ENCODE measurements at regions not wholly inside any gene's neighbourhood (a gene's known extent, or its start where the extent isn't known, plus 50 kb on each side); places are given as distances from the start of the nearest gene placed in this dataset.

DNA sequence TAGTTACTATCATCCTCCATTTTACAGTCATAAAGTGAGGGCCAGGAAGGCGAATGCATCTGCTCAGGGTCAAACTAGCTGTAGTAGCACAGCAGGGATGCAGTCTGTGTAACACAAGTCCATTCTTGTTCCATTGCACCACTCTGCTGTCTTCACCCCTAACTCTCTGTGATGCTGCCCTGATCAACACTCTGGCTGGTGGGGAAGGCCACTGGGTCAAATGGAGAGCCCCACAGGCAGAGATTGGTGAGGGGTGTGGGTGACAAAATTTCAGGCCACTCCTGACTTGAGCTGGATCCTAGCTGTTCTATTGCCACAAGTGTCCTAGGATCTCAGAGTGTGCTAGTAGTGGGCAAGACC is 136.5 kb downstream of the PJA1 start:
- Histone ChIP-seq H3K27ac (ENCODE audit: insufficient read depth, low read length, poor library complexity, severe bottlenecking) (no peak overlapping the region), H3K27me3 (replicated peaks; ENCODE audit: control insufficient read depth, insufficient read depth, low read length, poor library complexity, severe bottlenecking) (no peaks in the 10 kb centered on the region), H3K9me3 (ENCODE audit: control insufficient read depth, low read length) (no peaks in the 10 kb centered on the region), H3K4me1 (ENCODE audit: control insufficient read depth, insufficient read depth, low read length, poor library complexity, severe bottlenecking) (no peaks in the 10 kb centered on the region), H3K4me3 (ENCODE audit: insufficient read depth, low read depth, low read length, poor library complexity, severe bottlenecking) (no peak overlapping the region), H3K36me3 (ENCODE audit: control insufficient read depth, insufficient read depth, low read length) (no peaks in the 10 kb centered on the region)
- DNase-seq: no peak

DNA sequence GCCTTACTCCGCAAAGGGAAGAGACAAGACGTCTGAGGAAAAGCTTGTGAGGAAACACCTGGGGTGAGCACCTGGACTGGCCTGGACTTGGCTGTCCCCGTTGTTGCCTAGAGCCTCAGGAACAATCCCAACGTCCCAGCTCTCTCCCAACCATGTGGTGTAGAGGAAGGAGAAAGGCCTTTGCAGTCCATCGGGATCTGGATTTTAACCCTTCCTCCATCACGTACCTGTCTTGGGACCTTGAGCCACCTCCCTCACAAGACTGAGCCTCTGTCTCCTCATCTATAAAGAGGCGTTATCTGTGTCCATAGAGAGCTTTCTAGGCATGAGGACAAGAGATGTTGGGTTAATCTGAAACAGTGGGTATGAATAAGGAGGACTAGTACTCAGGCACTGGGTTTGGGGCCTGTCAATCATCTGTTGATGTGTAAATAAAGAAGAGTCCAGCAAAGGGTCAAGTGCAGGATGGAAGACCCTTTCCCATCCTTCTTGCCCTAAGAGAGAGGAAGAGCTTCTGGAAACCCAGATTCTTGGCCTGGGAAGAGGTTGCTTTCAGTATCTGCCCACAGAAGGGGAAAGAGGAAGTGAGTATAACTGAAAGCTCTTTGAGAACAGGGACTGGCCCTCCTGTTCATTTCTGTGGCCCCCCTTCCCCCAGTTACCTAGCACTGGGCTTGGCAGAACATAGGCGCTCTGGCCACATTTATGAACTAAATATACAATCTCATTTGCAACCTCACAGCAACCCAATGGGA is 137.1 kb downstream of the PJA1 start:
- Histone ChIP-seq H3K36me3 (ENCODE audit: control insufficient read depth, insufficient read depth, low read length) (no peaks in the 10 kb centered on the region), H3K4me3 (ENCODE audit: insufficient read depth, low read depth, low read length, poor library complexity, severe bottlenecking) (no peak overlapping the region), H3K27ac (ENCODE audit: insufficient read depth, low read length, poor library complexity, severe bottlenecking) (no peak overlapping the region), H3K4me1 (ENCODE audit: control insufficient read depth, insufficient read depth, low read length, poor library complexity, severe bottlenecking) (no peaks in the 10 kb centered on the region), H3K27me3 (replicated peaks; ENCODE audit: control insufficient read depth, insufficient read depth, low read length, poor library complexity, severe bottlenecking) (no peaks in the 10 kb centered on the region), H3K9me3 (ENCODE audit: control insufficient read depth, low read length) (no peaks in the 10 kb centered on the region)
- DNase-seq: no peak

DNA sequence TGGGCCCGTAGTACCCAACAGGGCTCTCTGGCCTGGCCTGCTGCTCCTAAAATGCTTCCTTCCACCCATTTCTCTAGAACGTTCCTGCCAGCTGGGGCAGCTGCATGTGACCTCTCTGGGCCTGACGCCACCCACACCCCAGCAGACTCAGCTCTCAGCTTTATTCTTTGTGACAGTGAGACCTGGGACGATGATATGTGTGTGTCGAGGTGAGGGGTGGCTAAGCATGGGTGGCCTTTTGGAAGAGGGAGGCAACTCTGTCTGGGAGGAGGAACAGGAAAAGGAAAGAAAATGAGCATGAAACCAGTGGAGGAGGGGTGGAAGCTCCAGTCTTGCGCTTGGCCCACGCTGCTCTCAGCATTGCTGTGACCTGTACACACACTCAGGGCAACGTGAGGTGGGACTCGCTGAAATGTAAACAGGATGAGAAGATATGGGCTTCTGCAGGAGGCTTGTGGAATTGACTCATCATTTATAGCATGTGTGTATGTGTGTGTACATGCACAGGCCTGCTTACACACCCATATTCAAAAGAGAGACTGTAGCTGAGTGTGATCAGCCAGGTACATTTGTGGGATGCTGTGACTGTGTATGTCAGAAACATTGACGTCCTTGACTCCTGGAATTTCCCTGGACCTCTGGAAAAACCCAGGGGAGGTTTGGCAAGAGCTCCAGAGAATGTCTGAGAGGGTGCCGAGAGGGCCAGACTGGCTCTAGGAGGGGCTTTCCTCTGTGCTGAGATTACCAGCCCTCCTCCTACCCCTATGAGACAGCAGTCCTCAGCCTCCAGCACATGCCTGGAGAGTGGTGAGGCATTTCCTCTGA is 137.9 kb downstream of the PJA1 start:
- H3K36me3 ChIP-seq (ENCODE audit: control insufficient read depth, insufficient read depth, low read length): no peaks in the 10 kb centered on the region
- H3K9me3 ChIP-seq (ENCODE audit: control insufficient read depth, low read length): no peaks in the 10 kb centered on the region
- H3K4me1 ChIP-seq (ENCODE audit: control insufficient read depth, insufficient read depth, low read length, poor library complexity, severe bottlenecking): no peaks in the 10 kb centered on the region
- no peaks in the 10 kb centered on the region for H3K27me3 ChIP-seq (replicated peaks; ENCODE audit: control insufficient read depth, insufficient read depth, low read length, poor library complexity, severe bottlenecking)
- no peak for DNase-seq
- no peak overlapping the region for H3K4me3 ChIP-seq (ENCODE audit: insufficient read depth, low read depth, low read length, poor library complexity, severe bottlenecking)
- H3K27ac ChIP-seq (ENCODE audit: insufficient read depth, low read length, poor library complexity, severe bottlenecking): no peak overlapping the region

DNA sequence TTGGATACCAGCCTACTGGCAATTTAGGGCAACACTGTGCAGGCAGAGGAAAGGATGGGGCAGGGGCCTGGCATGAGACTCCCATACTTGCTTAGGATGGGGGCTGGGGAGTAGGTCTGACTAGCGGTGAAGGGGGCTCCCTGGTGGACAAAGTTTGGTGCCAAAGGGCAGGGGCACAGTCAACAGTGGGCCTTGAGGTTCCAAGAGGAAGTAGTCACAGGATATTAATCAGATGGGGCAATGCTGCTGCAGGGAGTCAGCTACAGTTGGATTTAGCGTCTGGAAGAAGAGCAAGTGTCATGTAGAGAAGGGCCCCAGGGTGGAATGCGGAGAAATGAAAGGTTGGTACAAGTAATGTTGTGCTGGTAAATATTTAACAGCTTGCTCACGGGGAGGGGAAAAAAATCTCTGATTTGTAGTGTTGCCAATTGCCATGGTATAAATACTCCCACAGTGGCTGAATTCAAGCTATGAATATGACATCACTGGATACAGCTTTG is 139.4 kb downstream of the PJA1 start:
- no peaks in the 10 kb centered on the region for H3K36me3 ChIP-seq (ENCODE audit: control insufficient read depth, insufficient read depth, low read length)
- H3K27me3 ChIP-seq (replicated peaks; ENCODE audit: control insufficient read depth, insufficient read depth, low read length, poor library complexity, severe bottlenecking): no peaks in the 10 kb centered on the region
- no peak overlapping the region for H3K27ac ChIP-seq (ENCODE audit: insufficient read depth, low read length, poor library complexity, severe bottlenecking)
- no peak overlapping the region for H3K4me3 ChIP-seq (ENCODE audit: insufficient read depth, low read depth, low read length, poor library complexity, severe bottlenecking)
- H3K4me1 ChIP-seq (ENCODE audit: control insufficient read depth, insufficient read depth, low read length, poor library complexity, severe bottlenecking): no peaks in the 10 kb centered on the region
- no peaks in the 10 kb centered on the region for H3K9me3 ChIP-seq (ENCODE audit: control insufficient read depth, low read length)
- no peak for DNase-seq

DNA sequence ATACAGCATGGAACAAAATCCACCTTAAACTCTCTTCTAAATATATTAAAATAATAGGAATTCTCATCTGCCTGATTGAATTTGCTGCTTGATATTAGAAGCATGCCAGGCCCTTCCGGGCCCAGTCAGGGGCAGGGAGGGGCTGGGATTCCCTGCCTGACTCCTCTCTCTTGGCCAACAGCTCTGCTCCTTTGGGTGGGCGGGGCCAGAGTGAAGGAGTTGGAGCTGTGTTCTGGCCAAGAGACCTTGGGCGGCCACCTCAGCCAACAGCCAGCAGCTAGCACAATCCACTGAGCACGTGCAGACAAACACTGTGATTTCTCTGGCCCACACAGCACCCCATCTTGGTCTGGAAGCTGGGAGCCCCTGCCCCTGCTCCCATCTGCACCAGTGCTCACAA is 140.3 kb downstream of the PJA1 start:
- no peak overlapping the region for H3K27ac ChIP-seq (ENCODE audit: insufficient read depth, low read length, poor library complexity, severe bottlenecking)
- DNase-seq: no peak

DNA sequence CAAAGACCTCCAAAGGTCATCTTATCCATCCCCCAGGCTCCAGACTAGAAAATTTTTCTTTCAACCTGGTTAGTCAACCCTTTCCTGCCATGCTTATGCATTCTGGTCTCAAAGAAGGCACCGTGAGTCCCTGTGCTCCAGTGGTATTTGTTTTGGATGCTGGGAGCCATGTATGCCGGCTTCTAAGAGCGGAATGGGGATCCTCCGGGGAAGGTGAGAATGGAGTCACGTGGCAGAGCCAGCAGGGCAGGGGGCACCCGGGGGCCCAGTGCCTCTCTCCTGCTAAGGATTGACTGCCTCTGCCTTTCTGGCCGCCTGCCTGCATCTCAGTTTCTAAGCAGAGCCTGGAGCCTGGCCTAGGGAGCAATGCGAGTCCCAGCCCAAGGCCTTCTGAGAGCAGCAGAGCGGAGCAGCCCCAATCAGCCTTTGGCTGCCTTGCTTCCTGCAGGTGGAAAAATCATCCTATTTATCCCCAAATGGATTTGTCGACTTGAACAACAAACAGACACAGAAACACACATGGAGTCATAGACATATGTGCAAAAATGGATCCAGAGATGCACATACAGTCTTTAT is 141.0 kb downstream of the PJA1 start:
- Histone ChIP-seq H3K4me1 (ENCODE audit: control insufficient read depth, insufficient read depth, low read length, poor library complexity, severe bottlenecking) (no peaks in the 10 kb centered on the region), H3K9me3 (ENCODE audit: control insufficient read depth, low read length) (no peaks in the 10 kb centered on the region), H3K36me3 (ENCODE audit: control insufficient read depth, insufficient read depth, low read length) (no peaks in the 10 kb centered on the region), H3K27ac (ENCODE audit: insufficient read depth, low read length, poor library complexity, severe bottlenecking) (no peak overlapping the region), H3K4me3 (ENCODE audit: insufficient read depth, low read depth, low read length, poor library complexity, severe bottlenecking) (no peak overlapping the region), H3K27me3 (replicated peaks; ENCODE audit: control insufficient read depth, insufficient read depth, low read length, poor library complexity, severe bottlenecking) (no peaks in the 10 kb centered on the region)
- DNase-seq: no peak

More for the DNA sequence above, 140.3 kb downstream of the PJA1 start:
- no peak overlapping the region for H3K4me3 ChIP-seq (ENCODE audit: insufficient read depth, low read depth, low read length, poor library complexity, severe bottlenecking)
- no peaks in the 10 kb centered on the region for H3K27me3 ChIP-seq (replicated peaks; ENCODE audit: control insufficient read depth, insufficient read depth, low read length, poor library complexity, severe bottlenecking)
- H3K36me3 ChIP-seq (ENCODE audit: control insufficient read depth, insufficient read depth, low read length): no peaks in the 10 kb centered on the region
- no peaks in the 10 kb centered on the region for H3K4me1 ChIP-seq (ENCODE audit: control insufficient read depth, insufficient read depth, low read length, poor library complexity, severe bottlenecking)
- H3K9me3 ChIP-seq (ENCODE audit: control insufficient read depth, low read length): no peaks in the 10 kb centered on the region

DNA sequence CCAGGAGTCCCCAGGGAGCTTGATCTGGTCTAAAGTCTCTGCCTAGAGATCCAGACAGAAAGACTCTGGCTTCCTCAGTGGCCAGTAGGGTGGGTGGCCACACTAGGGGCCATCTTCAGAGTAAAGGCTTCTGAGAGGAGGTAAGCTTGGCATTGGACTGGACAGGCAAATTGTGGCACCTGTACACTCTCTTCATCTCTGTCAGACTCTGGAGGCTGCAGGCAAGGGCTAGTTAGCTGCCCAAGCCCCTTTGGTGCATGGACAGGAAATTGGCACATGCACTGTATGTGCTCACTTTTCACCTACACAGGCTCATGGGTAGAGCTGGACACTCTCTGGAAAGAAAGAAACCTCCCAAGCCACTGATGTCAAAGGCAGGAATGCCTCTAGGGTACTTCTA is 142.8 kb downstream of the PJA1 start:
- no peak for DNase-seq
- Histone ChIP-seq H3K36me3 (ENCODE audit: control insufficient read depth, insufficient read depth, low read length) (no peaks in the 10 kb centered on the region), H3K27me3 (replicated peaks; ENCODE audit: control insufficient read depth, insufficient read depth, low read length, poor library complexity, severe bottlenecking) (no peaks in the 10 kb centered on the region), H3K27ac (ENCODE audit: insufficient read depth, low read length, poor library complexity, severe bottlenecking) (no peak overlapping the region), H3K4me3 (ENCODE audit: insufficient read depth, low read depth, low read length, poor library complexity, severe bottlenecking) (no peak overlapping the region), H3K9me3 (ENCODE audit: control insufficient read depth, low read length) (no peaks in the 10 kb centered on the region), H3K4me1 (ENCODE audit: control insufficient read depth, insufficient read depth, low read length, poor library complexity, severe bottlenecking) (no peaks in the 10 kb centered on the region)

DNA sequence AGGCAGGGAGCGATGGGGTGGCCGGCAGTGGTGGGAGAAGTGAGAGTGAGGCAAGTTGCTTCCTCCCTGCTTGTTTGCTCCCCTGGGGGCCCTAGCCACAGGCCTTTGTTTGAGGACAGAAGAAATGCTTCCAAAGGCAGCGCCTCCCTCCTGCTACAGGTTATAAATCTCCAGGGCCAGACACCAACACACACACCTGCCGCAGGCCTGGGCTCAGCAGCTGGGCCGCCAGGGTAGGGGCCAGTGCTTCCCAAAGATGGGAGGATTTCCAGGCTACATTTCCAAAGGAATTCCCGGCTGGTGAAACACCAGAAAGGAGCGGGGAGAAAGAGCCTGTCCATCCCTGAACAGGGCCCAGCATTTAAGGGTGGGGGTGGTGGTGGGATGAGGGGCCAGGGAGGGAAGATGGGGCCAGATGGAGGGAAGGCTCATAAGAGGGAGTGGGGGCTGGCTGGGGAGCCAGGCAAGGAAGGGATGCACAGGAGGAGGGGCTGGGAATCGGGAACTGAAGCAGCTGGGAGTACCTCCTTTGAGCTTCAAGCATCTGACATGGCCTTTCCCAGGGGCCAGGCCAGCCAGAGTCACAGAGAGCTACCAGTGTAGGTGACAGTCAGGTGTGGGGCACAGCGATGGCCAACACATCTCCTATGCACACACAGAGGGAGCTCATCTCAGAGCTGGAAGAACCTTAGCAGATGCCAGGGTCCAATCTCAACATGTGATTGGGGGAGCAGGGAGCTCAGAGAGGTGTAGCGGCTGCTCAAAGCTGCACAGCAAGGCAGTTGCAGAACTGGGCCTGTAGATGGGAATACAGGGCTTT is 143.9 kb downstream of the PJA1 start:
- no peaks in the 10 kb centered on the region for H3K4me1 ChIP-seq (ENCODE audit: control insufficient read depth, insufficient read depth, low read length, poor library complexity, severe bottlenecking)
- H3K4me3 ChIP-seq (ENCODE audit: insufficient read depth, low read depth, low read length, poor library complexity, severe bottlenecking): no peak overlapping the region
- no peak for DNase-seq
- no peak overlapping the region for H3K27ac ChIP-seq (ENCODE audit: insufficient read depth, low read length, poor library complexity, severe bottlenecking)
- H3K27me3 ChIP-seq (replicated peaks; ENCODE audit: control insufficient read depth, insufficient read depth, low read length, poor library complexity, severe bottlenecking): no peaks in the 10 kb centered on the region
- H3K9me3 ChIP-seq (ENCODE audit: control insufficient read depth, low read length): no peaks in the 10 kb centered on the region
- H3K36me3 ChIP-seq (ENCODE audit: control insufficient read depth, insufficient read depth, low read length): no peaks in the 10 kb centered on the region

DNA sequence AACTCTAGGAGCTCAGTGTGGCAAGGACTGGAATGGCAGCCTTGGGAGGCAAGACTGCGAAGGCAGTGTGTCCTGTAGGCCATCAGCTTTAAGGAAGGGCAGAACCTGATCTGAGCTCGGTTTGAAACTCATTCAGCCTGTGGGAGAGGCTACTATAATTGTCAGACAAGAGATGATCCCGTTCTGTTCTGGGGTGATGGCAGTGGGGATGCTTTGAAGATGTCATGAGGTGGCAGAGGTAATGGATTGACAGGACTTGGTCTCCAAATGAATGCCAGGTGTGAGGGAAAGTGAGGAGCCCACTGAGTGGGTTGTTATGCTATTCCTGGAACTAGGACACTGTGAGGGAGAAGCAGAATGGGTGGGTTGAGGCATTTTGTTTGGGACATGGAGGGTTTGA is 144.9 kb downstream of the PJA1 start:
- Histone ChIP-seq H3K27ac (ENCODE audit: insufficient read depth, low read length, poor library complexity, severe bottlenecking) (no peak overlapping the region), H3K4me1 (ENCODE audit: control insufficient read depth, insufficient read depth, low read length, poor library complexity, severe bottlenecking) (no peaks in the 10 kb centered on the region), H3K36me3 (ENCODE audit: control insufficient read depth, insufficient read depth, low read length) (no peaks in the 10 kb centered on the region), H3K27me3 (replicated peaks; ENCODE audit: control insufficient read depth, insufficient read depth, low read length, poor library complexity, severe bottlenecking) (no peaks in the 10 kb centered on the region), H3K4me3 (ENCODE audit: insufficient read depth, low read depth, low read length, poor library complexity, severe bottlenecking) (no peak overlapping the region), H3K9me3 (ENCODE audit: control insufficient read depth, low read length) (no peaks in the 10 kb centered on the region)
- DNase-seq: no peak
